IMR-90 (cell line): ENCODE measurements at regions not wholly inside any gene's neighbourhood (a gene's known extent, or its start where the extent isn't known, plus 50 kb on each side); places are given as distances from the start of the nearest gene placed in this dataset.

Experiments
- CEBPB ChIP-seq: IDR thresholded peaks from 2 replicates; pipeline ENCODE4 v1.6.1; 2012; ENCODE audit warnings: low read depth, low read length, improper control_type of control experiment
- CTCF ChIP-seq: conservative IDR thresholded peaks from 2 replicates; pipeline ENCODE4 v1.5.1; 2012; ENCODE audit warnings: mild to moderate bottlenecking, low read depth, low read length, improper control_type of control experiment
- MXI1 ChIP-seq: IDR thresholded peaks from 2 replicates; pipeline ENCODE4 v1.6.1; 2012; ENCODE audit warnings: low read depth, mild to moderate bottlenecking, low read length, moderate library complexity, borderline replicate concordance
- POLR2A ChIP-seq: IDR thresholded peaks from 2 replicates; pipeline ENCODE4 v1.6.1; 2012; ENCODE audit warnings: mild to moderate bottlenecking, low read depth, low read length
- SMC3 ChIP-seq: fragments of 150-350 bp; IDR thresholded peaks from 2 replicates; pipeline ENCODE4 v1.6.1; 2016; ENCODE audit warnings: low read depth, mild to moderate bottlenecking, antibody characterized with exemption, low read length, moderate library complexity

- TF ChIP-seq POLR2A, result no peak
- no peak for TF ChIP-seq SMC3
- TF ChIP-seq CTCF, result no peak
- TF ChIP-seq CEBPB, result no peak
- no peak for TF ChIP-seq MXI1
These were observed 160.2 kb upstream of the LMNTD1 start for GRCh38 chr12:25713264-25713663.
